Esophagus mucosa (tissue), 1 donor: ENCODE measurements at regions not wholly inside any gene's neighbourhood (a gene's known extent, or its start where the extent isn't known, plus 50 kb on each side); places are given as distances from the start of the nearest gene placed in this dataset.

Experiments
- ATAC-seq: fragments of 200-7000 bp; cut with Tn5 transposase; one replicate; pipeline ENCODE4 v1.9.1; 2020
- donor health status: DM: yes; HTN: yes; CAD: no.

DNA sequence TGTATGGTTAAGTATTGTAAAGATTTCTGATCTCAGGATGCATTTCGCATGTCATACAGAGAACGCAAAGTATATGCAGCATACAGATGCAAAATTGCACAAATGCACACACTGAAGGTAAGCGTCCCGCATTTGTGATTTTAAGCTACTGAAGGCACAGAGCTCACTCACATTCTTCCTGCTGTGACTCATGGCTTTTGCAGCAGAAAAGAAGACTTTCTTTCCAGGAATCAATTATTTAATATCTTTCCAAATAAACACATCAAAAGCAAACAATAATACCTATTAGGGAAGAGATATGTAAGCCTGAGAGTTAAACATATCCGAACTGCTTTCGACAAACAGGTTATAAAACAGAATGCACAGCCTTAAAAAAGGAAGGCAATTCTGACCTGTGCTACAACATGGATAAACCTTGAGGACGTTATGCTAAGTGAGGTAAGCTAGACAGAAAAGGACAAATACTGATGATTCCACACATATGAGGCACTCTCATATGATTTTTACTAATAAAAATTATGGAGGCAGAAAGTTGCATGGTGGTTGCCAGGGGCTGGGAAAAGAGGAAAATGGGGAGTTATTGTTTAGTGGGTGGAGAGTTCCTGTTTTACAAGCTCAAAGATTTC lies 109.0 kb downstream of the TFAP2A start:
- ATAC-seq: peak; percentile 53

DNA sequence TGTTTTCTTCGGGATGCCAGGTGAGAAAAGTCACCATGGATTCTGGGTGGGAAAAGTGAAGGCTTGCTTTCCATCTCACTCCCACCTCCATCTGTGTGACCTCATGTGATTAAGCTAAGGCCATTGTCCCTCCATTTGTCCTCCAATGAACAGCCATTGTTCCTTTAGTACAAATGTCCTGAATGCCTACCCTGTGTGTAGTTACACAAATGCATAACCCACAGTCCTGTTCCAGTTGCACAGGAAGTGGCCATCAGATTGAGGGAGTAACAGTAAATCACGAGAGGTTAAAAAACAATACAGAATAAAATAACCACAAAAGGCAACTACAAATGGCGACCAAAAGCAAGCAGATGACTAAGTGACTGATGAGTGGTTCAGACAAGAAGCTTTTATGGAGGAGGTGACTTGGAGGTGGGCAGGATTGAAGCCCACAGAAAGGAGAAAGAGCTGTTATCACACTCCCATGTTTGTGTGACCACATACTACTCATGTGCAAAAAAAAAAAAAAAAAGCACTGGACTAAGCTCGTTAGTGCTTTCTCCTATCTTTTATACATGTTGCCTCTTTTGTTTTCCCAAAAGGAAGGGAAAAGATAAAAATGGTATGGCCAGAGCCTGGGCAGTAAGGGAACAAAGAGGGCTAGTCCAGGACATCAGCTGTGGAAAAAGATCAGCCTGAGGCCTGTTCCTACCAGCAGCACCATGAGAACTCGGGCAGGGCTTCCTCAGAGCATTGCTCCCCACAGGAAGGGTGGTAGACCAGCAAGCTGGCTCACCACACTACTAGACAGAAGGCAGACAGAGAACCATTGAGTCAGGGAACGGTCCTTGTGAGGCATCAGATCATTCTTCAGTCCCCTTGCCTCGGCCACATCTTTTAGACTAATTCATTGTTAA lies 111.0 kb downstream of the TFAP2A start:
- ATAC-seq: no peak

DNA sequence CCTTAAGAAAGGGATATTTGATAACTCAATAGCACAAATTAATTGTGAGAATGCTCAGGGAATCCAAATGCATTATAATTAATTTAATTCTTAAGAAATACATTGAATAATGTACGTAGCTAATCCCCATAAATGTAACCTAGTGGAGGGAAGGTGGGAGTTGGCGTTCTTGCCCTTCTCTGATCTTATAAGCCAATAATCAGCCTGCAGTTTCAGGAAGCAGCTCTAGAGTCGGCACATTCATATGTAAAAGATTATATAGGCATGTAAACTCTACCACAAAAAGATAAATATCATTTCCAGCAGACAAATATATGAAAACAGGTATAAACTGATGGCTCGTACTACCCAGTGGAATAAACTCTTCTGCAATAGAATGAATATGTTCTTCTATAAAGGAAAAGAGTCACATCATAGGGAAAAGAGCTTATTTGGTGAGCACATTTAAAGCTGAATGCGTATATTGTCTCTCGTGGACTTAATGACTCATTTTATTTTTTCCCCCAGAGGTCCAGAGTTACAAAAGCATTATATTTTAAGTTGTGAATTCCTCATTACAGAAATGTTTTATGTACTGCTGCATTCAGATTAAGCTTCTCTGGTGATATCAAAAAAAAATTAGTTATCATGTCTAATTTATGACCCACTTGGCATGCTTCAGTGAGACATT lies 112.2 kb downstream of the TFAP2A start:
- no peak for ATAC-seq

DNA sequence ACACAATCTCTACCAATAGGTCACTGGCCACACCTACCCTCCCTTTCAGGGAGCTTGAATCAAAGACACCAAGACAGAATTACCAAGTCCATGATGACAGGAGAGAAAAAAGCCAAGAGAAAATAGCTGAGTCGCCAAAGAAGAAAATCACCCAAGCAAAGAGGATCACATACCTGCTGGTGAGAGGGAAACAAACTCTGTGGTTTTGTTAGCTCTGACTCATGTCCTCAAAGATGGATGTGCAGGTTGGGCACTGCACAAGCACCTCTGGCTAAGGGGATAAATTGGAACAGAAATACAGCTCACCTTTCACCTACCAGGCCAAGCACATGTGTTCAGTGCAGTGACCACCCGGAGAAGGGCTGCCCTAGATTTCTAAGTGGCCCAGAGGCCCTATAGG lies 114.8 kb downstream of the TFAP2A start:
- peak; percentile 68 for ATAC-seq

DNA sequence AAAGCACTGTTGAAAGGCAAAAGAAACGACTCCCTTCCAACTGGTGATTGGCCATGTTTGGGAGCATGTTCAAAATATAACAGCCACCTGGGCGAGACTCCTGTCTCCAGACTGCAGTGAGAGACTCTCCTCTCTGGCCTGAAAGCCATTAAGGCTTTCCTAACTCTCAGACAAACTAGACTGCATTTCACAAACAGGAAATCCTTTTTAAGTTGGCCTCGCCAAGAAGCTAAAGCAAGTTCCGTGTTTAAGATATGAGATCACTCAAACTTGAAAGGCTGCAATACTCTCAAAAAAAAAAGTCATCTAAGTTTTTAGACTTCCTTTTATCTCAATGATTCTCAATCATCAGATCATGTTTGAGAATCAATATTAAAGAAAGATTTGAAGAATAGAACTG lies 117.0 kb downstream of the TFAP2A start:
- ATAC-seq: no peak

DNA sequence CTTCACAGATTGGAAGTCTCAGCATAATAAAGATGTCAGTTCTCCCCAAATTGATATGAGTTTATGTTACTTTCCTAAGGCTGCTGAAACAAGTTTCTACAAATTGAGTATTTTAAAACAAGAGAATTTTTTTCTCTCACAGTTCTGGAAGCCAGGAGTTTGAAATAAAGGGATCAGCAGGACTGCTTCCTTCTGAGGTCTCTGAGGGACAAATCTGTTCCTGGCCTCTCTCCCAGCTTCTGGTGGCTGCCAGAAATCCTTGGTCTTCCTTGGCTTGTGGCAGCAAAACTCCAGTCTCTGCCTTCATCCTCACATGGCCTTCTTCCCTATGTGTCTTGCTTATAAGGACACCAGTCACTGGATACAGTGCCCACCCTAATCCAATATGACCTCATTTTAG lies 136.1 kb downstream of the TFAP2A start:
- ATAC-seq: no peak

DNA sequence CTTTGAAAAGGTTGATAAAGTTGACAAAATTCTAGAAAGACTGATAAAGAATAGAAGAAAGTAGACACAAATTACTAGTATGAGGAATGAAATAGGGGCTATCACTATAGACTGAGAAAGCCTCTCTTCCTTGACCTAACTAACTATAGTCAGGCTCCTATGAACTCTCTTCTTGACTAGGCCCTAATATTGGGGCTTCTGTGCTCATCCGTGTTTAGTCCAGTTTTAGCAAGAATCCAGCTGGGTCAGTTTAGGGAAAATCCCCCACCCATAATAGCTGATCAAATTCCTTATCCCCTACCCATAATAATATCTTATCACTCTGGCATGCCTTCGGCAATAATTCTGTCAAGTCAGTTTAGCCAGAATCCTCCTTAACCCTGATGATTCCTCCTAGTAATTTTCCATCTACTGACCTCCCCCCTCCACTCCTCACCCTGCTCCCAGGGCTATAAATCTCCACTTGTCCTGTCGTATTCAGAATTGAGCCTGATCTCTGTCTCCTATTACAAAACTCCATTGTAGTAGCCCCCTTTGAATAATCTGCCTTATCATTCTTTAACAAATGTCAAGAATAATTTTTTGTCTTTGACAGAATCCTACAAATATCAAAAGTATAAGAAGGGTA lies 138.1 kb downstream of the TFAP2A start:
- ATAC-seq: no peak

DNA sequence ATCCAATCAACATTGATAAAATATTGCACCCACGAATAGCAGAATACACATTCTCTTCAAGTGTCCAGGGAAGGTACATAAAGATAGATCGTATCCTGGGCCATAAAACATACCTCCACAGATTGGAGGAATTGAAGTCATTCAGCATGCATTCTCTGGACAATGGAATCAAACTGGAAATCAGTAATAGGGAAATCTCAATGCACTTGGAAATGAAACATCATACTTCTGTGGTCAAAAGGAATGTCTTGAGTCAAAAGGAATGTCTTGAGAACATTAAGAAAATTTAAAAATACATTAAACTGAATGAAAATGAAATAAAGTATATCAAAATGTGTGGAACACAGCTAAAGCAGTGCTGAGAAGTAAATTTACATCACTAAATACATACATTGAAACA lies 138.8 kb downstream of the TFAP2A start:
- no peak for ATAC-seq

DNA sequence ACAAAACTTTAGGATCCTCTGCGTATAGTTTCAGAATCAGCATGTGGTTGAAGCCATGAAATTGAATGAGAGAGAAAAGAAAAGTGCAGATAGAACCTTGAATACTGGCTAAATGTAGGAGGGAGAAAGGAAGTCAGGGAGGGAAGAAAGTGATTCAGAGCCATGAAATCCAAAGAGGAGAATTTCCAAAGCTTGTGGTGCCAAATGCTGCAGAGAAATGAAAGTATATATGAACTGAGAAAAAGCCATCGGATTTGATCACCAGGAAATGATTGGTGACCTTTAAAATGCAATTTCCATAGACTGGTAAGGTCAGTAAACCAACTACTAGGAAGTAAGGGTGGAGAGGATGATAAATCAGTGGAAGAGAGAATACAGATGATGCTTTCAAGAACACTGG lies 142.3 kb downstream of the TFAP2A start:
- no peak for ATAC-seq

DNA sequence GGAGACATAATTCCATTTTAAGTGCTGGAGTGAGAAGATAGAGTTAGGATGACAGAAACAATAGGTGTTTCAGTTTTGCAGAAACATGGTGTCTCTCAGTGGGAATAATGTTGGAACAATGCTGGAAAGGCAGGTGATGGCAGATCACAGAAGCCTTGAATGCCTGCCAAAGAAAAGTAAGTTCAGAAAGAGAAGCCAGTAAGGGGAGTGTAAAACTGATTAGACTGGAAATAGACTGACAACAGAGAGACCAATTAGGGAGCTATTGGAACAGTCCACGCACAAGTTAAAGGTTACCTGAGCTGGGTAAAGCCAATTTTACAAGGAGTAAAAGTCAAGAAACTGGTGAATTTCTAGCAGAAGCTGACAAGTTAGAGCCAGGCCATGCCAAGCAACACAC lies 142.9 kb downstream of the TFAP2A start:
- no peak for ATAC-seq

DNA sequence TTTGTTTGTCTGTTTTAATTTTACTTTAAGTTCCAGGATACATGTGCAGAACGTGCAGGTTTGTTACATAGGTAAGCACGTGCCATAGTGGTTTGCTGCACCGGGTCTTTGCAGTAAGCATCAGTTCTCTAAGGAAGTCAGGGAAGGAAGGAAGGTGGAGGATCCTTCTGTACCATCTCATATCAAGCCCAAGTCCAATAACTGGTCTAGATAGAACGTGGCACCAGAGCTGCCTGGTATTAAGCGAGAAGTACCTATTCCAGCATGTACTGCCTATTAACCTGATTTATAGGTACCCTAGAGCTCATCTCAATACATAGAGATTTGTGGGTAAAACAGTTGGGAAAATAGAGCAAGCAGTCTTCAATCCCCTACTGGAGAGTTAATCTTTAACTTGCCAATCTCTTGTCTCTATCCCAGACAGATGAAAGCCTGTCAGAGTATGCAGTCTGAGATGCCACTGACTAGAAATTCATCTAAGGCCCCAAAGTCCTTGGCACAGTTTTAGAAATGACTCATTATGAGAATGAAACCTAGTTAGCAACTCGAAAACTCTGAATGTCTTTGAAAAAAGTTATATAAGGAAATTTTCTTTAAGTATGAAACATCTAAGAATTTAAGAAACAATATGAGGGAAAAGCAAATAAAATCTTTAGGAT lies 144.9 kb downstream of the TFAP2A start:
- no peak for ATAC-seq

DNA sequence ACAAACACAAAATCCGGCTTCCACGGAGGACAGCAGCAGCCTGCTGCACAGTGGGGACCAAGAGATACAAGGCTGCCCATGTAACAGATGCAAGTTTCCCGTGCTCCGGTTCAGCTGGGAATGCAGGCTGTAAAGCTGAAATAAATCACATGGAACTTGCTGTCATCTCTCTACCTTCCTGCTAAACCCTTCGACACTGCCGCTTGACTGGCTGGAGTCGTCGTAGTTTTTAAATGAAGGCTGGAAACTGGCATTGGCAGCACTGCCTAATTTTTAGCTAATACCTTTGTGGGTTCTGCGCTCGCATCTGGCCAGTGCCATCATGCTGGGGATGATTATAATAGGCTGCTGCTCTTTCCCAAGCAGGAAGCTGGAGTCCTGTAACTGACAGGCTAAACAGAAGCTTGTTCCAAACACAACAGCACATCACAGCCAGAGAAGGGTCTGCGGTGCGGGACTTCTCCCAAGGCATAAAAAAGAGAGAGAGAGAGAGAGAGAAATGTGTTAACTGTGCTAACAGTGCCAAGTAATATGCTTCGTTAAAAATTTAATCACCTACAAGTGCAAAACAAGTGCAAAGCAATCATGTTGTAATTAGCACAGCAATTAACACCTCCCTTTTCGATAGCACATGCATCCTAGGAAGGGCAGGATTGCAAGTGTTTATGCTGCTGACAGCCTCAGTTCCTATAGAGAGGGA lies 146.1 kb downstream of the TFAP2A start:
- ATAC-seq: no peak

DNA sequence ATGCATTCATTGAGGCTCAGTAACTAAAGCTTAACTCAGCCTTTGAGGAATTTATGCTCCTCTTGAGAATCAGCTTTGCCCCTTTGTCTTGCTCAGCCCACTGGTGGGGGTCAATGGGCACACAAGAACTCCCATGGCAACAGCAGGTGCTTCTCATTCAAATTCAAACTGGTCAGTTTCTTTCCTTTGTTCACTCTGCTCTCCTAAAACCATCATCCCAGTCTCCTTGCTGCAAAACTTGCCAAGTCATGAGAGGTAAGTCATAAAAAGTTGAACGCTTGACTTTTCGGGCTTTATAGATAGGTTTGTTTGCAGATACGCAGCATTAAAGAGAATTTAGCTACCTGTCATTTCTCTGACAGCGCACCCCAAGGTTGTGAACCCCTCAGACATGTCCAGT lies 146.8 kb downstream of the TFAP2A start:
- ATAC-seq: no peak

DNA sequence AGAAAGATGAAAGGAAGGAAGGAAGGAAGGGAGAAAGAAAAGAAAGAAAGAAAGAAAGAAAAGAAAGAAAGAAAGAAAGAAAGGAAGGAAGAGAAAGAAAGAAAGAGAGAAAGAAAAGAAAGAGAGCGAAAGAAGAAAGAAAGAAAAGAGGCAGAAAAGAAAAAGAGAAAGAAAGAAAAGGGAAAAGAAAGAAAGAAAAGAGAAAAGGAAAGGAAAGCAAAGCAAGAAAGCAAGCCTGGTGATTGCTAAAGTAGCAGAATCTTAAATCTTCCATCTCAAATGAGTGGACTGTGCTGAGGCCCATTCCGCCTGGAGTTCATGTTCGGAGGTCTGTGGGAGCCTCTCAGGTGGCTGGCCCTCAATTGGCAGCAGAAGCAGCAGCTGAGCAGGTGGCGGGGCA lies 148.4 kb downstream of the TFAP2A start:
- ATAC-seq: no peak

DNA sequence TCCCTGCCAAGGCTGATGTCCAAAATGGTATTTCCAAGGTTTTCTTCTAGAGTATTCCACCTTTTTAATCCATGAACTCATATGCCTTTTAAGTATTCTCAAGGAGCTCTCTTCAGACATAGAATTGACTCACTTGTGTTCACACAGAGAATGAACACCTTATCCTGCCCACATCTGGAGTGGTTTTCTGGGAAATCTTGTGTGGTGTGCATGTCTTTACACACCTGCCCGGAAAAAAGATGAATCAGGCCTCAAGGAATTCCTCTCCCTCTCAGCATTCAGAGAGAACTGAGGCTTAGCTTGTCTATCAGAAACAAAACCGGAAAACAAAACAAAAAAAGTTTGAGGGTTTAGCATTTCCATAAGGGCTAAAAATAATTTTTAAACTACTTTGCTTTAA lies 148.8 kb downstream of the TFAP2A start:
- no peak for ATAC-seq

DNA sequence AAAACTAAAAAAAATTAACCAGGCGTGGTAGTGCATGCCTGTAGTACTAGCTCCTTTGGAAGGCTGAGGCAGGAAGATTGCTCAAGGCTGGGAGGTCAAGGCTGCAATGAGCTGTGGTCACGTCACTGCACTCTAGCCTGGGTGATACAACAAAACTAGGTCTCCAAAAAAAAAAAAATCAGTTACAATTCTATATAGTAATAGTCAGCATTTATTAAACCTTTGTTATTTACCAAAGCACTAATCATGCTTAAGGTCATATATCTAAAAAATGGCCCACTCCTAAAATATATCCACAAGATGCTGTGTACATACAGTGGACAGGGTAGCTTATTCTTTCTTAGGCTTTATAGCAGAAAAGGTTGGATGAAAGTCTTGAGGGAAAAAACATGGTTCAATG lies 152.4 kb downstream of the TFAP2A start:
- no peak for ATAC-seq

DNA sequence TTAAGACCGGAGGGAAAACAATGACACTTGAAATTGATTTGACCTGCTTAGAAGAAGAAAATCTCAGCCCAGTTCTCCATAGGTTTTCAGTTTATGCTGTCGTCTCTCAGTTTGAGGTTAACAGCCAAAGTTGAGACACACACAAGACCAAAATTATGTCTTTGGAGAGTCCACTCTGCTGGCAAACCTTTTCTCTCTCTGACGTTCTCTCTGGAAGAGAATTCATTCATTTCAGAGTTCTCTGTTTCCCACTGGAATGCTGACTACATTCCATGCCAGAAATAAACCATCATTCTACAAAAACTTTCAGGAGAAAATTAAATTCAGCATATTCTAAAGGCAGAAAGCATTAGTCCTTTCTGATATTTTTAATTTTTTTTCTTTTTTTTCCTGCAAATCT lies 155.2 kb downstream of the TFAP2A start:
- ATAC-seq: no peak

DNA sequence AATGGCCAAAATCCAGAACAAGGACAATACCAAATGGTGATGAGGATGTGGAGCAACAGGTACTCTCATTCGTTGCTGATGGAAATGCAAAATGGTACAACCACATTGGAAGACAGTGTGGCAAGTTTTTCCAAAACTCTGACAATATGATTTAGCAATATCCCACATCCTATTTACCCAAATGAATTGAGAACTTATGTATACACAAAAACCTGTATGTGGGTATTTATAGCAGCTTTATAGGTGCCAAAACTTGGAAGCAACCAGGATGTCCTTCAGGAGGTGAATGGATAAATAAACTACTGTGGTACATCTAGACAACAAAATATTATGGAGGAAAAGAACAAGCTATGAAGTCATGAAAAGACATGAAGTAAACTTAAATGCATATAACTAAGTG lies 156.5 kb downstream of the TFAP2A start:
- no peak for ATAC-seq

DNA sequence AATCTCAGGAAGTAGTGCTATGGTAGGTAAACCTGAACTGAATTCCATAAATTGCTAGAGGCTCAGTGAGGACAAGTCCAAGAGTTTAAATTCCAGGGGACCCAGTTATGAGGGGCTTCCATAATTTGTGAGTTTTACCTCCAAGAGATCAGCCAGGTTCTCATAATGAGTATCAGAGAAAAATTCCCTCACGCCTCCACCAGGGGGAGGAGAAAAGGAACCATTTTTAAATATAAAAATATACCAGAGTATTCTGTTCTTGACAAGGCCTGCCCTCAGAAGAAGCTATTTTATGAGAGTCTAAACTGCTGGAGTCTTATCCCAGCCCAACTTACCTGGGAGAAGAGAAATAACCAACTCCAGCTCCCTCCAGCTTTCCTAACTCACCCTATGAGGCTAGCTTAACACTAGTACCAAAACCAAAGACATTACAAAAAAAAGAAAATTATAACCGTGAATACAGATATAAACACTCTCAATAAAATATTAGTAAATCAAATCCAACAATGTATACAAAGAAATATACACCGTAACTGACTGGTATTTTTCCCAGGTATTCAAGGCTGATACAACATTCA lies 158.7 kb downstream of the TFAP2A start:
- ATAC-seq: no peak

DNA sequence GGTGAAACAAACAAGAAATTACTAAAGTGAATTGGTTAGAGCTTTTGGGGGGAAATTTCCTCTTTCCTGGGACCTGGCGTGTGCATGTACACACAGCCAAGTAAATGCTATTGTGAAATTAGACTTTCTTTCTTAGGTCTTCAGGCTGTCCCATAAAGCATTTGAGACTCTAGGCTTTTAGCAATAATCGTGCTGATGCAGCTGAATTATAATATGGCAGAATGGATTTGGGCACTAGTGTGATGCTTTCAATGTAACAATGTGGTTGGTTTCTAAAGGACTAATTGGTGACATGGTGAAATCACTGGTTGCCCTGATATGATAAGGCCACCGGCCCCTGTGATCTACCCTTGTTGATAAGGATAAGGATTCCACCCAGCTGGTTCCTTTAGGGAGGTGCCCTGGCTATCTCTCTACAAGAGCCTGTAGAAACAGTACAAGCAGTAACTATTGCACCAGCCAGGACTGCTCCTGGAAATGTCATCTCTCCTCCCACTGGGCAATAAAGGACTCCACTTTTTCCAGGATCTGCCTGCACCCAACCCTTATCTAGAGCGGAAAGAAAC lies 164.1 kb downstream of the TFAP2A start:
- no peak for ATAC-seq

DNA sequence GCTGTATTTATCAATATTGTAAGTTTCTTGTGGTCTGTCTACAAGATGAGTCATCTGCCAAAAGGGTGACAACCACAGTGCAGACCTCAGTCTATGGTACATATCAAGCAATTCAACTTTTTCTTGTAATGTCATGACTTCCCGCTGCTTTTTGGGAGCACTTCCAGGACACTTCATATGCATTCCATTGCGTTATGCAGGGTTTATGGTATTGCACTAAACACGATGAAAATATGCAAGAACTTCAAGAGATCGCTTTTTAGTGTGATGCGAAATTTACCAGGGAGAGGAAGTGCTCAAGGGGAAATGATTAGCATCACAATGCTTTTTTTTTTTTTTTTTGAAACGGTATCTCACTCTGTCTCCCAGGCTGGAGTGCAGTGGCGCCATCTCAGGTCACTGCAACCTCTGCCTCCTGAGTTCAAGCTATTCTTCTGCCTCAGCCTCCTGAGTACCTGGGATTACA lies 166.5 kb downstream of the TFAP2A start:
- no peak for ATAC-seq
